Astrocyte of the spinal cord (primary cell): ENCODE measurements at regions not wholly inside any gene's neighbourhood (a gene's known extent, or its start where the extent isn't known, plus 50 kb on each side); places are given as distances from the start of the nearest gene placed in this dataset.
"Not testable (repeated sequence)": the region's sequence is repeated elsewhere in the genome, so short reads cannot be mapped to it uniquely, and the experiment has no call there.

ENCODE experiments used
- DNase-seq: peaks from one replicate; pipeline ENCODE4 v3.0.0; 2011; ENCODE audit warnings: low read depth, low spot score
- H3K4me3 ChIP-seq: 2 replicates; pipeline ENCODE4 v1.5.1; 2011; ENCODE audit warnings: low read depth, mild to moderate bottlenecking, low read length, moderate library complexity
- CTCF ChIP-seq: IDR thresholded peaks from 2 replicates; pipeline ENCODE4 v1.5.1; 2012; ENCODE audit warnings: low read depth, mild to moderate bottlenecking, low read length, inconsistent platforms
- in situ Hi-C: cut with HindIII; loops from 2 replicates; pipeline ENCODE4 v1.10.0; 2017; ENCODE audit warnings: low sequenced_read_pairs

DNA sequence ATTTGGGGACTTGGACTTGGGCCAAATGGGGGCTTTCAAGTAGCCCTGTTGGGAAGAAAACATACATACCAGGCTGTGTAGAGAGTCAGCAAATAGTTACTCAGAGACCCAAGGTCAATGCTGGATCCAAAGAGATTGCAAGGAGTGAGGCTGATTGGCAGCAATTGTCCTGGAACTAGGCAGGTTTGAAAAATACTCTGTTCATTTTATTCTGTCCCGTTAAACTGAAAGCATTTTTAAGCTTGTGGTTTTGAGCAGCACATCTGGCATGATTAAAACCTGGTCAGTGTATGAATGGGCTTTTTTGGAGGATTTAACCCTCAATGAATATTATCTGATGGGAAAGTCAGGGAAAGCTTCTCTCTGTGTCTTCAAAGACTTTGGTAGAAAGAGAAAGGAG, 294.3 kb upstream of the BOD1L1 start:
- no peak for TF ChIP-seq CTCF
- no peak overlapping the region for H3K4me3 ChIP-seq
- in situ Hi-C loops, result no loop called here
- peak; percentile 66 for DNase-seq

DNA sequence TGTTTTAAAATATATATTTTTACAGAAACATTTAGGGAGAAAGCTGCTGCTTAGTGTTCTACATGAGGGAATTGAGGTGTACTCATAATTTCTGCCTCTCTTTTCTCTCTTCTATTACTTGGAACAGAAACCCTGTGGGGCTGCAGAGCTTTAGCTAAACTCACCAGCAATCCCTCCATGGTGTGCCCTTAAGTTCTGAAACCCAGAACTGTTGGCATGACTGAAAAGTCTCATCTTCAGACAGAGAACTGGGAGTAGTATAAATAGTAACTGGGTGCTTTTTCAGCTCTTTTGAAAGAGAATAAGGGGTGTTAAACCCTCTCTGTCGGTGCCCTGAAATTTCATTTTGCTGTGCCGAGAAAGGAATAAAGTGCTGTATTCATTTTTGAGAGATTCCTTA, 294.9 kb upstream of the BOD1L1 start:
- H3K4me3 ChIP-seq, result no peak overlapping the region
- in situ Hi-C loops, result no loop called here
- TF ChIP-seq CTCF, result no peak
- no peak for DNase-seq

GRCh38 chr4:13922873-13923645, 295.5 kb upstream of the BOD1L1 start:
- no peak for TF ChIP-seq CTCF
- DNase-seq, result no peak
- in situ Hi-C loops, result no loop called here
- H3K4me3 ChIP-seq, result no peak overlapping the region

GRCh38 chr4:13924900-13925299, 297.4 kb upstream of the BOD1L1 start:
- H3K4me3 ChIP-seq, in situ Hi-C loops, DNase-seq: not testable (repeated sequence)

GRCh38 chr4:13928214-13928613, 300.7 kb upstream of the BOD1L1 start:
- in situ Hi-C loops, result no loop called here
- no peak overlapping the region for H3K4me3 ChIP-seq
- no peak for DNase-seq
- peak; percentile 3 for TF ChIP-seq CTCF

- in situ Hi-C loops, result no loop called here
- H3K4me3 ChIP-seq, result no peak overlapping the region
- no peak for TF ChIP-seq CTCF
- DNase-seq, result no peak
Observed at GRCh38 chr4:13930155-13930554, 302.6 kb upstream of the BOD1L1 start.

- in situ Hi-C loops, result no loop called here
- DNase-seq, result peak; percentile 16
- TF ChIP-seq CTCF, result no peak
- H3K4me3 ChIP-seq, result no peak overlapping the region
Observed at GRCh38 chr4:13933191-13933590, 305.7 kb upstream of the BOD1L1 start.
